GM12874 (cell line): ENCODE measurements at regions not wholly inside any gene's neighbourhood (a gene's known extent, or its start where the extent isn't known, plus 50 kb on each side); places are given as distances from the start of the nearest gene placed in this dataset.

ENCODE experiments used
- TF ChIP-seq, protein P1 (sequence below): IDR thresholded peaks from 2 replicates; pipeline ENCODE4 v1.5.1; 2011; ENCODE audit warnings: low read depth, mild to moderate bottlenecking, control low read depth, low read length, moderate library complexity; ENCODE audit not compliant: insufficient read depth

DNA sequence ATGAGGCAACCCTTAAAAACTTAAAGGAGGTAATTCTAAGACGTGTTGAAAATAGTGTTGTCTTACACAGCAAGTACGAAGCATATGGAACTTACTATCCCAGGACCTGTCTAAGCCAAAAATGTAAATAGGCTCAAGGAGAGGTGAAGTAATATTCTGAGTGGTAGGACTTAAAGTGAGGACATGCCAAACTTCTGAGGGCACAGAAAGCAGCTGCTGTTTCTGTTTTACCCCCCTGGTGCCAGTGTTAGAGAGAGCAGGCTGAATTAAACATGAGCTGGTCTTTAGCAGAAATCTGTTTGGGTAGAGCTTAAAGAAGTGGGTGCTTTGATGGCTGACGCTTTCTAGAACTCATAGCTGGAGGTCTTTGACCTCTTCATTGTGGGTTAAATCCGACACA is 149.7 kb upstream of the NPHP3 start:
- TF ChIP-seq, protein P1, sequence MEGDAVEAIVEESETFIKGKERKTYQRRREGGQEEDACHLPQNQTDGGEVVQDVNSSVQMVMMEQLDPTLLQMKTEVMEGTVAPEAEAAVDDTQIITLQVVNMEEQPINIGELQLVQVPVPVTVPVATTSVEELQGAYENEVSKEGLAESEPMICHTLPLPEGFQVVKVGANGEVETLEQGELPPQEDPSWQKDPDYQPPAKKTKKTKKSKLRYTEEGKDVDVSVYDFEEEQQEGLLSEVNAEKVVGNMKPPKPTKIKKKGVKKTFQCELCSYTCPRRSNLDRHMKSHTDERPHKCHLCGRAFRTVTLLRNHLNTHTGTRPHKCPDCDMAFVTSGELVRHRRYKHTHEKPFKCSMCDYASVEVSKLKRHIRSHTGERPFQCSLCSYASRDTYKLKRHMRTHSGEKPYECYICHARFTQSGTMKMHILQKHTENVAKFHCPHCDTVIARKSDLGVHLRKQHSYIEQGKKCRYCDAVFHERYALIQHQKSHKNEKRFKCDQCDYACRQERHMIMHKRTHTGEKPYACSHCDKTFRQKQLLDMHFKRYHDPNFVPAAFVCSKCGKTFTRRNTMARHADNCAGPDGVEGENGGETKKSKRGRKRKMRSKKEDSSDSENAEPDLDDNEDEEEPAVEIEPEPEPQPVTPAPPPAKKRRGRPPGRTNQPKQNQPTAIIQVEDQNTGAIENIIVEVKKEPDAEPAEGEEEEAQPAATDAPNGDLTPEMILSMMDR: no peak

DNA sequence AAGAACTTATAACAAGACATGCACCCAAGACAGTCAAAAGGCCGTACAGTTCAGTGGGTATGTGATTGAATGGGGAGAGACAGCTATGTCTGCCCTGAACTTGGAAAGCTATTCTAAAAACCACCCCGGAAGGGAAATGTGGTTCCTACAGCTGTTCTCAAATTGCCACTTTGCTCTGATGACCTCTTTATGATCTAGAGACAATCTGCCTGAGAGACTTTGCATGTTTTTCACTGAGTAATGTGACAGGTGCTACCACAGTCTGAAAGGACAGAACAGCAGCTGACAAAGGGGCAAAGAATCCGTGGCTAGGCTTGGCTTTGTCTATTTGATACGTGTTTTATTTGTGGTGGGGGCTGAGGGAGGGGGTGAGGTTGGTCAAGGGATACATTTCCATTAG is 148.3 kb upstream of the NPHP3 start:
- TF ChIP-seq, protein P1: no peak

GRCh38 chr3:132867956-132868355 is 145.7 kb upstream of the NPHP3 start:
- TF ChIP-seq, protein P1: no peak

DNA sequence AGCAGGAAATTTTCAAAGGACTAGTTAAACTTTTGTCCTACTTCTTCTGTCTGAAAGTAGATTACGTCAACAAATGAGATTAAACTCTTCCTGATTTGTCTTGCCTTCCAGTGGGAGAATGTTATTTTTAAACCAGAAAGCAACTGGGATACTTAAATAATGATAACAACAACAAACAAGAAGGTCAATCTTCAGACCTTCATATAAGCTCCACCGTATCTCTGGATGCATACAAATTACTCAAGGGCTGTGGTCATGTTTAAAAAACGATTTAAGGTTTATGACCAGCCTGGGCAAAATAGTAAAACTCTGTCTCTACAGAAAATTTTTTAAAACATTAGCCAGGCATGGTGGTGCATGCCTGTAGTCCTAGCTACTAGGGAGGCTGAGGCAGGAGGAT is 145.3 kb upstream of the NPHP3 start:
- TF ChIP-seq, protein P1: no peak

DNA sequence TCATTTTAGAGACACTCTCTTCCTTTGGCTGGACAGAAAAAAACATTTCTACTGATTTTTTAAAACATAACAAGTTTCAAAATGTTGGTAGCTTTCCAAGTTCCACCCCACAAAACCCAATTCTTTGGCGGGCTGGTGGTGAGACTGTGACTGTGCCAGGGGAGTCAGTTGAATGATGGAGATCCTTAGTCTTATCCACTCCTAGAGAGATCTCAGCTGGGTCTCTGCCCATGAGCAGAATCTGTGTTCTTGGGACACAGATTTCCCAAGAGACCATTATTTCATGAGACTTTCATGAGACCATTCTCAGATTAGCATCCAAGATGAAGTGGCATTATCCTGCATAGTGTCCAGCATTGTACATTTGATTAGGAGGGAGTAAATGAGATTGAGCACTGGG is 135.1 kb upstream of the NPHP3 start:
- TF ChIP-seq, protein P1: no peak

- TF ChIP-seq, protein P1: 0 out of 2 replicates have a peak, but pooled peaks have one; percentile 13
Observed at GRCh38 chr3:132854856-132855535, 132.8 kb upstream of the NPHP3 start.

GRCh38 chr3:132847849-132848625 is 125.8 kb upstream of the NPHP3 start:
- TF ChIP-seq, protein P1: no peak
